Stimulated activated naive B cell treated with anti-CD40 and anti-IgM and Interleukin-4, amounts not matched to agents 10 μg/mL and 1 μg/mL and 100 μg/mL, for 72 hours (primary cell): ENCODE measurements at regions not wholly inside any gene's neighbourhood (a gene's known extent, or its start where the extent isn't known, plus 50 kb on each side); places are given as distances from the start of the nearest gene placed in this dataset.
"Not testable (repeated sequence)": the region's sequence is repeated elsewhere in the genome, so short reads cannot be mapped to it uniquely, and the experiment has no call there.

Experiments
- ATAC-seq, 2 donors: fragments of 150-1000 bp; cut with Tn5 transposase; replicated peaks; 2 replicates each; pipeline ENCODE4 v1.10.0; 2021; ENCODE audit warnings: moderate library complexity in 1 of 2
- DNase-seq: peaks from one replicate; pipeline ENCODE4 v3.0.0; 2021
- H3K27ac Mint-ChIP-seq: one replicate; pipeline ENCODE4 v1.8.0; 2022; ENCODE audit warnings: mild to moderate bottlenecking, mixed read lengths
- H3K27me3 Mint-ChIP-seq, 2 donors: one replicate each; pipeline ENCODE4 v1.8.0; 2022; ENCODE audit warnings: mixed read lengths in 2 of 2
- H3K36me3 Mint-ChIP-seq, 2 donors: one replicate each; pipeline ENCODE4 v1.8.0; 2022; ENCODE audit warnings: mixed read lengths in 2 of 2, mild to moderate bottlenecking in 1 of 2
- H3K4me1 Mint-ChIP-seq, 2 donors: one replicate each; pipeline ENCODE4 v1.8.0; 2022; ENCODE audit warnings: mixed read lengths in 2 of 2, mild to moderate bottlenecking in 1 of 2
- H3K4me3 Mint-ChIP-seq, 2 donors: one replicate each; pipeline ENCODE4 v1.8.0; 2022; ENCODE audit warnings: mild to moderate bottlenecking in 2 of 2, mixed read lengths in 2 of 2, moderate library complexity in 1 of 2
- H3K9me3 Mint-ChIP-seq, 2 donors: one replicate each; pipeline ENCODE4 v1.8.0; 2022; ENCODE audit warnings: mixed read lengths in 2 of 2, mild to moderate bottlenecking in 1 of 2

GRCh38 chr7:37535841-37536240 lies 87.2 kb upstream of the ELMO1 start:
- no peaks in the 10 kb centered on the region for H3K4me1 Mint-ChIP-seq
- DNase-seq, result no peak
- peaks cover 4% of the 10 kb centered on the region in 2 donors for H3K9me3 Mint-ChIP-seq
- no peak overlapping the region for H3K4me3 Mint-ChIP-seq
- no peak overlapping the region for H3K27ac Mint-ChIP-seq
- no peaks in the 10 kb centered on the region for H3K36me3 Mint-ChIP-seq
- no peak for ATAC-seq
- H3K27me3 Mint-ChIP-seq, result peaks cover 8 to 15% of the 10 kb centered on the region in 2 donors

- H3K36me3 Mint-ChIP-seq, result no peaks in the 10 kb centered on the region
- no peak overlapping the region for H3K4me3 Mint-ChIP-seq
- DNase-seq, result no peak
- H3K4me1 Mint-ChIP-seq, result no peaks in the 10 kb centered on the region
- H3K9me3 Mint-ChIP-seq, result peaks cover 4% of the 10 kb centered on the region in 2 donors
- peaks cover 4 to 10% of the 10 kb centered on the region in 2 donors for H3K27me3 Mint-ChIP-seq
- no peak for ATAC-seq
- no peak overlapping the region for H3K27ac Mint-ChIP-seq
These were observed 88.0 kb upstream of the ELMO1 start for GRCh38 chr7:37536706-37537105.

- H3K27me3 Mint-ChIP-seq, result peaks cover 0 to 6% of the 10 kb centered on the region in 2 donors
- H3K27ac Mint-ChIP-seq, result no peak overlapping the region
- peaks cover 4% of the 10 kb centered on the region in 2 donors for H3K9me3 Mint-ChIP-seq
- DNase-seq, result no peak
- H3K36me3 Mint-ChIP-seq, result no peaks in the 10 kb centered on the region
- no peak overlapping the region for H3K4me3 Mint-ChIP-seq
- no peaks in the 10 kb centered on the region for H3K4me1 Mint-ChIP-seq
- ATAC-seq, result no peak
These were observed 88.8 kb upstream of the ELMO1 start for GRCh38 chr7:37537439-37537838.

- ATAC-seq, result no peak
These were observed 90.3 kb upstream of the ELMO1 start for GRCh38 chr7:37538945-37539344.

GRCh38 chr7:37540917-37541316 lies 92.3 kb upstream of the ELMO1 start:
- no peak for DNase-seq
- no peaks in the 10 kb centered on the region for H3K27me3 Mint-ChIP-seq
- H3K4me3 Mint-ChIP-seq, result no peak overlapping the region
- no peaks in the 10 kb centered on the region for H3K36me3 Mint-ChIP-seq
- ATAC-seq, result no peak
- peaks cover 2 to 3% of the 10 kb centered on the region in 2 donors for H3K9me3 Mint-ChIP-seq
- no peak overlapping the region for H3K27ac Mint-ChIP-seq
- no peaks in the 10 kb centered on the region for H3K4me1 Mint-ChIP-seq

More at GRCh38 chr7:37538945-37539344, 90.3 kb upstream of the ELMO1 start:
- Mint-ChIP-seq H3K27me3 (no peaks in the 10 kb centered on the region), H3K9me3 (peaks cover 2 to 3% of the 10 kb centered on the region in 2 donors), H3K4me1 (no peaks in the 10 kb centered on the region), H3K4me3 (no peak overlapping the region), H3K27ac (no peak overlapping the region), H3K36me3 (no peaks in the 10 kb centered on the region)
- DNase-seq, result no peak

GRCh38 chr7:37541810-37542443 lies 93.3 kb upstream of the ELMO1 start:
- H3K36me3 Mint-ChIP-seq, result no peaks in the 10 kb centered on the region
- peaks cover 2 to 3% of the 10 kb centered on the region in 2 donors for H3K9me3 Mint-ChIP-seq
- H3K27me3 Mint-ChIP-seq, result no peaks in the 10 kb centered on the region
- H3K27ac Mint-ChIP-seq, result no peak overlapping the region
- ATAC-seq (no peak), DNase-seq (no peak)
- H3K4me3 Mint-ChIP-seq, result no peak overlapping the region
- no peaks in the 10 kb centered on the region for H3K4me1 Mint-ChIP-seq

- no peak overlapping the region for H3K4me3 Mint-ChIP-seq
- no peak for DNase-seq
- H3K9me3 Mint-ChIP-seq, result peaks cover 2 to 3% of the 10 kb centered on the region in 2 donors
- no peak overlapping the region for H3K27ac Mint-ChIP-seq
- peaks cover 0 to 13% of the 10 kb centered on the region in 2 donors for H3K27me3 Mint-ChIP-seq
- ATAC-seq, result no peak
- H3K36me3 Mint-ChIP-seq, result no peaks in the 10 kb centered on the region
- H3K4me1 Mint-ChIP-seq, result no peaks in the 10 kb centered on the region
These were observed 97.2 kb upstream of the ELMO1 start for GRCh38 chr7:37545619-37546534.

- ATAC-seq, result no peak
- no peak overlapping the region for H3K4me3 Mint-ChIP-seq
These were observed 98.0 kb upstream of the ELMO1 start for GRCh38 chr7:37546677-37547076.

GRCh38 chr7:37549076-37549931 lies 100.6 kb upstream of the ELMO1 start:
- DNase-seq (no peak), ATAC-seq (no peak)
- Mint-ChIP-seq H3K27me3 (peaks cover 7 to 22% of the 10 kb centered on the region in 2 donors), H3K36me3 (no peaks in the 10 kb centered on the region), H3K9me3 (no peaks in the 10 kb centered on the region), H3K27ac (no peak overlapping the region), H3K4me3 (no peak overlapping the region), H3K4me1 (no peaks in the 10 kb centered on the region)

More at GRCh38 chr7:37546677-37547076, 98.0 kb upstream of the ELMO1 start:
- H3K4me1 Mint-ChIP-seq, result no peaks in the 10 kb centered on the region
- no peaks in the 10 kb centered on the region for H3K36me3 Mint-ChIP-seq
- DNase-seq, result no peak
- H3K27ac Mint-ChIP-seq, result no peak overlapping the region
- peaks cover 2 to 3% of the 10 kb centered on the region in 2 donors for H3K9me3 Mint-ChIP-seq
- H3K27me3 Mint-ChIP-seq, result peaks cover 2 to 17% of the 10 kb centered on the region in 2 donors

- peaks cover 7 to 22% of the 10 kb centered on the region in 2 donors for H3K27me3 Mint-ChIP-seq
- DNase-seq, result no peak
- no peak for ATAC-seq
- H3K9me3 Mint-ChIP-seq, result no peaks in the 10 kb centered on the region
- H3K27ac Mint-ChIP-seq, result no peak overlapping the region
- no peak overlapping the region for H3K4me3 Mint-ChIP-seq
- no peaks in the 10 kb centered on the region for H3K36me3 Mint-ChIP-seq
- H3K4me1 Mint-ChIP-seq, result no peaks in the 10 kb centered on the region
These were observed 101.8 kb upstream of the ELMO1 start for GRCh38 chr7:37550426-37550825.

GRCh38 chr7:37550872-37551271 lies 102.2 kb upstream of the ELMO1 start:
- no peaks in the 10 kb centered on the region for H3K36me3 Mint-ChIP-seq
- ATAC-seq, result no peak
- H3K4me3 Mint-ChIP-seq, result no peak overlapping the region
- no peaks in the 10 kb centered on the region for H3K4me1 Mint-ChIP-seq
- peaks cover 0 to under 1% of the 10 kb centered on the region in 2 donors for H3K9me3 Mint-ChIP-seq
- no peak overlapping the region for H3K27ac Mint-ChIP-seq
- DNase-seq, result no peak
- H3K27me3 Mint-ChIP-seq, result peaks cover 7 to 22% of the 10 kb centered on the region in 2 donors

- DNase-seq, result no peak
- Mint-ChIP-seq H3K4me1 (no peaks in the 10 kb centered on the region), H3K4me3 (no peak overlapping the region), H3K27ac (no peak overlapping the region), H3K27me3 (peaks cover 12 to 22% of the 10 kb centered on the region in 2 donors), H3K9me3 (peaks cover 2 to 7% of the 10 kb centered on the region in 2 donors), H3K36me3 (no peaks in the 10 kb centered on the region)
- ATAC-seq, result no peak
These were observed 103.4 kb upstream of the ELMO1 start for GRCh38 chr7:37552030-37552429.

- peaks cover 12 to 22% of the 10 kb centered on the region in 2 donors for H3K27me3 Mint-ChIP-seq
- H3K4me3 Mint-ChIP-seq, H3K9me3 Mint-ChIP-seq, DNase-seq, H3K4me1 Mint-ChIP-seq, H3K27ac Mint-ChIP-seq, H3K36me3 Mint-ChIP-seq, ATAC-seq: not testable (repeated sequence)
These were observed 103.8 kb upstream of the ELMO1 start for GRCh38 chr7:37552439-37552838.

GRCh38 chr7:37555528-37555927 lies 106.9 kb upstream of the ELMO1 start:
- Mint-ChIP-seq H3K4me1 (no peaks in the 10 kb centered on the region), H3K9me3 (peaks cover 2 to 9% of the 10 kb centered on the region in 2 donors), H3K27me3 (peaks cover 8 to 16% of the 10 kb centered on the region in 2 donors), H3K4me3 (no peak overlapping the region), H3K36me3 (no peaks in the 10 kb centered on the region), H3K27ac (no peak overlapping the region)
- ATAC-seq, result no peak
- DNase-seq, result no peak
